ENCODE measurements at regions not wholly inside any gene's neighbourhood (a gene's known extent, or its start where the extent isn't known, plus 50 kb on each side); places are given as distances from the start of the nearest gene placed in this dataset.

GRCh38 chr4:189304167-189304566 lies 636.5 kb upstream of the FRG1 start:
- no peak for TF ChIP-seq CTCF (IDR thresholded peaks at IDR 0.05; ENCODE audit: extremely low read depth, missing control alignments)
- DNase-seq (ENCODE audit: low spot score) = no peak

GRCh38 chr4:189304809-189305208 lies 635.9 kb upstream of the FRG1 start:
- TF ChIP-seq CTCF (IDR thresholded peaks at IDR 0.05; ENCODE audit: extremely low read depth, missing control alignments) = no peak
- no peak for DNase-seq (ENCODE audit: low spot score)

- no peak for DNase-seq (ENCODE audit: low spot score)
- no peak for TF ChIP-seq CTCF (IDR thresholded peaks at IDR 0.05; ENCODE audit: extremely low read depth, missing control alignments)
Observed at GRCh38 chr4:189305500-189305899, 635.2 kb upstream of the FRG1 start.

- TF ChIP-seq CTCF (IDR thresholded peaks at IDR 0.05; ENCODE audit: extremely low read depth, missing control alignments) = no peak
- no peak for DNase-seq (ENCODE audit: low spot score)
Observed at GRCh38 chr4:189311251-189311650, 629.4 kb upstream of the FRG1 start.

- no peak for TF ChIP-seq CTCF (IDR thresholded peaks at IDR 0.05; ENCODE audit: extremely low read depth, missing control alignments)
- no peak for DNase-seq (ENCODE audit: low spot score)
Observed at GRCh38 chr4:189313064-189313463, 627.6 kb upstream of the FRG1 start.

GRCh38 chr4:189313861-189314513 lies 626.7 kb upstream of the FRG1 start:
- TF ChIP-seq CTCF (IDR thresholded peaks at IDR 0.05; ENCODE audit: extremely low read depth, missing control alignments) = no peak

GRCh38 chr4:189322426-189322825 lies 618.2 kb upstream of the FRG1 start:
- no peak for DNase-seq (ENCODE audit: low spot score)
- no peak for TF ChIP-seq CTCF (IDR thresholded peaks at IDR 0.05; ENCODE audit: extremely low read depth, missing control alignments)

More at GRCh38 chr4:189313861-189314513, 626.7 kb upstream of the FRG1 start:
- DNase-seq (ENCODE audit: low spot score) = no peak
